ENCODE measurements at regions not wholly inside any gene's neighbourhood (a gene's known extent, or its start where the extent isn't known, plus 50 kb on each side); places are given as distances from the start of the nearest gene placed in this dataset.

DNA sequence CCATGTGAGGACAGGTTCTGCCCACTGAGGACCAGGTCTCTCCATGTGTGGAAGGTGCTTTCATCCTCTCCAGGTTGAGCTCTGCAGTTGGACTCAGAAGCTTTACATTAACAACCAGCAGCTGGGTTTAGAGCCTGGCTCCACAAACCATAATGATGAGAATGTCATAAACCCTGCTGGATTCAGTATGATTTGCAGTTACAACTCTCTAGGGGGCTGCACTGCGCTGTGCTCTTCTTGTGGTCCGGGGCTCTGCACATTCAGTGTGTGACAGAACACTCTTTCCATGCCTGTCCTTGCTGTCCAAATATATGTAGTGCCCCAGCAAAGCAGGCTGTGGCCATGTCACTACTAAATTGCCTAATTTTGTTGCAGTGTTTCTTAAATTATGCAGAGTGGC is 334.3 kb downstream of the ICE1 start:
- Histone ChIP-seq H3K27me3 (ENCODE audit: control insufficient read depth, insufficient read depth, low read length) (no peaks in the 10 kb centered on the region), H3K4me1 (ENCODE audit: control insufficient read depth, insufficient read depth, low read length) (no peaks in the 10 kb centered on the region), H3K4me3 (ENCODE audit: low read length) (no peak overlapping the region), H3K9me3 (ENCODE audit: control insufficient read depth, insufficient read depth, low read length) (no peaks in the 10 kb centered on the region), H3K27ac (ENCODE audit: low read length) (no peak overlapping the region), H3K36me3 (ENCODE audit: control insufficient read depth, insufficient read depth, low read length) (no peaks in the 10 kb centered on the region)
- WGBS (ENCODE audit: insufficient coverage) = 89% methylated on average over 2 of the region's 2 CpGs
- intact Hi-C loops (cut with micrococcal nuclease) = no loop called here
- Mint-ChIP-seq H3K4me1 (no peaks in the 10 kb centered on the region), H3K36me3 (no peaks in the 10 kb centered on the region), H3K9me3 (peaks cover 4 to 6% of the 10 kb centered on the region in 2 donors), H3K27ac (no peak overlapping the region), H3K4me3 (no peak overlapping the region), H3K27me3 (ENCODE audit: low read depth in 2 of 2) (no peaks in the 10 kb centered on the region)
- DNase-seq (no peak), ATAC-seq (no peak)
- TF ChIP-seq, protein P1, sequence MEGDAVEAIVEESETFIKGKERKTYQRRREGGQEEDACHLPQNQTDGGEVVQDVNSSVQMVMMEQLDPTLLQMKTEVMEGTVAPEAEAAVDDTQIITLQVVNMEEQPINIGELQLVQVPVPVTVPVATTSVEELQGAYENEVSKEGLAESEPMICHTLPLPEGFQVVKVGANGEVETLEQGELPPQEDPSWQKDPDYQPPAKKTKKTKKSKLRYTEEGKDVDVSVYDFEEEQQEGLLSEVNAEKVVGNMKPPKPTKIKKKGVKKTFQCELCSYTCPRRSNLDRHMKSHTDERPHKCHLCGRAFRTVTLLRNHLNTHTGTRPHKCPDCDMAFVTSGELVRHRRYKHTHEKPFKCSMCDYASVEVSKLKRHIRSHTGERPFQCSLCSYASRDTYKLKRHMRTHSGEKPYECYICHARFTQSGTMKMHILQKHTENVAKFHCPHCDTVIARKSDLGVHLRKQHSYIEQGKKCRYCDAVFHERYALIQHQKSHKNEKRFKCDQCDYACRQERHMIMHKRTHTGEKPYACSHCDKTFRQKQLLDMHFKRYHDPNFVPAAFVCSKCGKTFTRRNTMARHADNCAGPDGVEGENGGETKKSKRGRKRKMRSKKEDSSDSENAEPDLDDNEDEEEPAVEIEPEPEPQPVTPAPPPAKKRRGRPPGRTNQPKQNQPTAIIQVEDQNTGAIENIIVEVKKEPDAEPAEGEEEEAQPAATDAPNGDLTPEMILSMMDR (IDR thresholded peaks at IDR 0.05) = no peak

DNA sequence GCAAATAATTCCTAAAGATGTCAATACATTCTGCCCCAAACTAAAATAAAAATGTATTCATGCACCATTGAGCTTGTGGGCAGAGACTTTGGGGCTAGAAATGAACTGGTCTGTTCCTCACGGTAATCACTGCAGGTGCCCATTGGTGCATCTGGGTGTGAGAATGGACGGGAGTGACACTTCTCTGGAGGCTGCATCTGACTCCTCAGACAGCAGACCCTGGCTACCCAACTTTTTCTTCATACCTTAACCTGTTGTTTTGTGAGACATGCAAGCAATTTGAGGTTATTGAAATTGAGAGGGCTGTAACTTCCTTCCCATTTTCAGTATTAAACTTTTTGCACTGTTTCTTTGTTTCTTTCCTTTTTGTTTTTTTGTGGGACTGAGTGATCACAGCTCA is 333.4 kb downstream of the ICE1 start:
- ATAC-seq (no peak), DNase-seq (no peak)
- Histone ChIP-seq H3K36me3 (ENCODE audit: control insufficient read depth, insufficient read depth, low read length) (no peaks in the 10 kb centered on the region), H3K9me3 (ENCODE audit: control insufficient read depth, insufficient read depth, low read length) (no peaks in the 10 kb centered on the region), H3K4me1 (ENCODE audit: control insufficient read depth, insufficient read depth, low read length) (no peaks in the 10 kb centered on the region), H3K27me3 (ENCODE audit: control insufficient read depth, insufficient read depth, low read length) (no peaks in the 10 kb centered on the region), H3K27ac (ENCODE audit: low read length) (no peak overlapping the region), H3K4me3 (ENCODE audit: low read length) (no peak overlapping the region)
- no peaks in the 10 kb centered on the region for H3K36me3 Mint-ChIP-seq
- H3K4me1 Mint-ChIP-seq = no peaks in the 10 kb centered on the region
- no peak overlapping the region for H3K27ac Mint-ChIP-seq
- no peaks in the 10 kb centered on the region for H3K27me3 Mint-ChIP-seq (ENCODE audit: low read depth in 2 of 2)
- H3K9me3 Mint-ChIP-seq = peaks cover 6% of the 10 kb centered on the region in 2 donors
- intact Hi-C loops (cut with micrococcal nuclease) = no loop called here
- WGBS (ENCODE audit: insufficient coverage) = 93% methylated on average over 1 of the region's 2 CpGs
- H3K4me3 Mint-ChIP-seq = no peak overlapping the region
- TF ChIP-seq, protein P1 (IDR thresholded peaks at IDR 0.05) = no peak

DNA sequence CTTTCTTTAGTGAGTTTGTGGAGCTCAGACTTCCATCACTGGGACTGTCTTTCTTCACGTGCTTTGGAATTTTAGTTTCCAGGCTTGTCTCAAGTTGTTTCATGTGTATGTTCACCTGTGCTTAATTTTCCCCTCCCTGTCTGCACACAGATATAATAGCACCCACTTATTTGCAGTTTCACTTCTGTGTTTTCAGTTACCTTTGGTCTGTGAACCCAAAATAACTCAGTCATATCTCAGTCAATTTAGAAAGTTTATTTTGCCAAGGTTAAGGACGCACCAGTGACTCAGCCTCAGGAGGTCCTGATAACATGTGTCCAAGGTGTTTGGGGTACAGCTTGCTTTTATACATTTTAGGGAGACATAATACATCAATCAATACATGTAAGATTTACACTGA is 330.4 kb downstream of the ICE1 start:
- Histone ChIP-seq H3K36me3 (ENCODE audit: control insufficient read depth, insufficient read depth, low read length) (no peaks in the 10 kb centered on the region), H3K4me3 (ENCODE audit: low read length) (no peak overlapping the region), H3K4me1 (ENCODE audit: control insufficient read depth, insufficient read depth, low read length) (no peaks in the 10 kb centered on the region), H3K9me3 (ENCODE audit: control insufficient read depth, insufficient read depth, low read length) (no peaks in the 10 kb centered on the region), H3K27me3 (ENCODE audit: control insufficient read depth, insufficient read depth, low read length) (no peaks in the 10 kb centered on the region), H3K27ac (ENCODE audit: low read length) (no peak overlapping the region)
- Mint-ChIP-seq H3K27me3 (ENCODE audit: low read depth in 2 of 2) (peaks cover 0 to 2% of the 10 kb centered on the region in 2 donors), H3K9me3 (peaks cover 0 to 8% of the 10 kb centered on the region in 2 donors), H3K27ac (no peak overlapping the region), H3K4me3 (no peak overlapping the region), H3K4me1 (no peaks in the 10 kb centered on the region), H3K36me3 (no peaks in the 10 kb centered on the region)
- TF ChIP-seq, protein P1 (IDR thresholded peaks at IDR 0.05) = no peak
- ATAC-seq (no peak), DNase-seq (no peak)
- intact Hi-C loops (cut with micrococcal nuclease) = no loop called here
- 100% methylated on average over 1 of the region's 2 CpGs for WGBS (ENCODE audit: insufficient coverage)

DNA sequence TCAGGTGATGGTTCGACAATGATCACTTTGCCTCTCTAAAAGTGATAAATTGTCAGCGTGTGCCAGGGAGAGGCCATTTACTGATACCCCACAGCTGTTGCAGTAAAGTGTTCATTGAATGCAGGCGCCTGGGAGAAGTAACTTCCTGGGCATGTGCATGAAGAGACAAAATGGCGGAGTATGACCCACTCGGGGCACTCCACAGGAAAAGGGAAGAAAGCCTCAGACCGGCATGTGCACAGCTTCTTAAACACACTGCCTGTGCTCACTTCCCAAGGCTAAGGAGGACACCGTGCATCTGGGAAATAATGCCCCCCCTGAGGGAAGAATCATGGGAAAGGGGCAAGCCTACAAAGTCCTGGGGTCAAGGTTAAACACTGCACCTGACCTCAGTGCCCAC is 329.5 kb downstream of the ICE1 start:
- intact Hi-C loops (cut with micrococcal nuclease) = no loop called here
- TF ChIP-seq, protein P1 (IDR thresholded peaks at IDR 0.05) = no peak
- no peaks in the 10 kb centered on the region for H3K36me3 Mint-ChIP-seq
- Histone ChIP-seq H3K9me3 (ENCODE audit: control insufficient read depth, insufficient read depth, low read length) (no peaks in the 10 kb centered on the region), H3K27ac (ENCODE audit: low read length) (no peak overlapping the region), H3K27me3 (ENCODE audit: control insufficient read depth, insufficient read depth, low read length) (no peaks in the 10 kb centered on the region), H3K4me3 (ENCODE audit: low read length) (no peak overlapping the region), H3K4me1 (ENCODE audit: control insufficient read depth, insufficient read depth, low read length) (no peaks in the 10 kb centered on the region), H3K36me3 (ENCODE audit: control insufficient read depth, insufficient read depth, low read length) (no peaks in the 10 kb centered on the region)
- H3K27me3 Mint-ChIP-seq (ENCODE audit: low read depth in 2 of 2) = peaks cover 0 to 2% of the 10 kb centered on the region in 2 donors
- no peak overlapping the region for H3K4me3 Mint-ChIP-seq
- peaks cover 0 to 8% of the 10 kb centered on the region in 2 donors for H3K9me3 Mint-ChIP-seq
- H3K27ac Mint-ChIP-seq = no peak overlapping the region
- 83% methylated on average over 7 of the region's 7 CpGs for WGBS (ENCODE audit: insufficient coverage)
- no peak for ATAC-seq
- no peak for DNase-seq
- no peaks in the 10 kb centered on the region for H3K4me1 Mint-ChIP-seq
